ENCODE measurements at regions not wholly inside any gene's neighbourhood (a gene's known extent, or its start where the extent isn't known, plus 50 kb on each side); places are given as distances from the start of the nearest gene placed in this dataset.
A peak's percentile ranks its signal among the peaks of the same experiment; 100 is the strongest.

- intact Hi-C loops (cut with DNase I): no loop called here
- H3K27ac ChIP-seq: no peak overlapping the region
- H3K4me1 ChIP-seq: no peaks in the 10 kb centered on the region
- no peak for DNase-seq
- no peak overlapping the region for H3K4me3 ChIP-seq
- no peaks in the 10 kb centered on the region for H3K36me3 ChIP-seq
- H3K9me3 ChIP-seq: no peaks in the 10 kb centered on the region
- ATAC-seq: no peak
- H3K27me3 ChIP-seq: no peaks in the 10 kb centered on the region
- TF ChIP-seq, protein P1, sequence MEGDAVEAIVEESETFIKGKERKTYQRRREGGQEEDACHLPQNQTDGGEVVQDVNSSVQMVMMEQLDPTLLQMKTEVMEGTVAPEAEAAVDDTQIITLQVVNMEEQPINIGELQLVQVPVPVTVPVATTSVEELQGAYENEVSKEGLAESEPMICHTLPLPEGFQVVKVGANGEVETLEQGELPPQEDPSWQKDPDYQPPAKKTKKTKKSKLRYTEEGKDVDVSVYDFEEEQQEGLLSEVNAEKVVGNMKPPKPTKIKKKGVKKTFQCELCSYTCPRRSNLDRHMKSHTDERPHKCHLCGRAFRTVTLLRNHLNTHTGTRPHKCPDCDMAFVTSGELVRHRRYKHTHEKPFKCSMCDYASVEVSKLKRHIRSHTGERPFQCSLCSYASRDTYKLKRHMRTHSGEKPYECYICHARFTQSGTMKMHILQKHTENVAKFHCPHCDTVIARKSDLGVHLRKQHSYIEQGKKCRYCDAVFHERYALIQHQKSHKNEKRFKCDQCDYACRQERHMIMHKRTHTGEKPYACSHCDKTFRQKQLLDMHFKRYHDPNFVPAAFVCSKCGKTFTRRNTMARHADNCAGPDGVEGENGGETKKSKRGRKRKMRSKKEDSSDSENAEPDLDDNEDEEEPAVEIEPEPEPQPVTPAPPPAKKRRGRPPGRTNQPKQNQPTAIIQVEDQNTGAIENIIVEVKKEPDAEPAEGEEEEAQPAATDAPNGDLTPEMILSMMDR (IDR thresholded peaks at IDR 0.05): no peak
Observed at GRCh38 chr2:45124456-45124855, 115.2 kb upstream of the SIX2 start.

DNA sequence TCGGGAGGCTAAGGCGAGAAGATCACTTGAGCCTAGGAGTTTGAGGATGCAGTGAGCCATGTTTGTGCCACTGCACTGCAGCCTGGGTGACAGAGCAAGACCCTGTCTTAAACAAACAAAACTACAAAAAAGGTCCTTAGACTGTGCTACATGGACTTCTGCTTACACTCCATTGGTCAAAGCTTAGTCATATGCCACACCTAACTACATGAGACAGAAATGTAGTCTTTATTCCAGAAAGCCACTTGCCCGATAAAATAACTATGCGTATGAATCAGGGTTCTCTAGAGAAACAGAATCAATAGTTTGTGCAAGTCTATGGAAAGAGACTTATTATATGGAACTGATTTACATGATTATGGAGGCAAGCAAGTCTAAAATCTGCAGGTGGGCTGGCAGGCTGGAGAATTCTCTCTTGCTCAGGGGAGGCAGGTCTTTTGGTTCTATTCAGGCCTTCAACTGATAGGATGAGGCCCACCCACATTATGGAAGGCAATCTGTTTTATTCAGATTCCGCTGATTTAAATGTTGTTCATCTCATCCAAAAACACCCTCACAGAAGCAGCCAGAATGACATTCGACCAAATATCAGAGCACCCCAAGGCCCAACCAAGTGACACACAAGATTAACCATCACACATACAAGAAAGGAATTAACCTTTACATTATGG is 114.4 kb upstream of the SIX2 start:
- Histone ChIP-seq H3K4me3 (no peak overlapping the region), H3K9me3 (no peaks in the 10 kb centered on the region), H3K4me1 (no peaks in the 10 kb centered on the region), H3K36me3 (no peaks in the 10 kb centered on the region), H3K27ac (no peak overlapping the region), H3K27me3 (no peaks in the 10 kb centered on the region)
- TF ChIP-seq, protein P1 (IDR thresholded peaks at IDR 0.05): no peak
- ATAC-seq: no peak
- DNase-seq: no peak
- intact Hi-C loops (cut with DNase I): no loop called here

- no peak for ATAC-seq
- no peaks in the 10 kb centered on the region for H3K36me3 ChIP-seq
Observed at GRCh38 chr2:45123065-45123464, 113.8 kb upstream of the SIX2 start.

DNA sequence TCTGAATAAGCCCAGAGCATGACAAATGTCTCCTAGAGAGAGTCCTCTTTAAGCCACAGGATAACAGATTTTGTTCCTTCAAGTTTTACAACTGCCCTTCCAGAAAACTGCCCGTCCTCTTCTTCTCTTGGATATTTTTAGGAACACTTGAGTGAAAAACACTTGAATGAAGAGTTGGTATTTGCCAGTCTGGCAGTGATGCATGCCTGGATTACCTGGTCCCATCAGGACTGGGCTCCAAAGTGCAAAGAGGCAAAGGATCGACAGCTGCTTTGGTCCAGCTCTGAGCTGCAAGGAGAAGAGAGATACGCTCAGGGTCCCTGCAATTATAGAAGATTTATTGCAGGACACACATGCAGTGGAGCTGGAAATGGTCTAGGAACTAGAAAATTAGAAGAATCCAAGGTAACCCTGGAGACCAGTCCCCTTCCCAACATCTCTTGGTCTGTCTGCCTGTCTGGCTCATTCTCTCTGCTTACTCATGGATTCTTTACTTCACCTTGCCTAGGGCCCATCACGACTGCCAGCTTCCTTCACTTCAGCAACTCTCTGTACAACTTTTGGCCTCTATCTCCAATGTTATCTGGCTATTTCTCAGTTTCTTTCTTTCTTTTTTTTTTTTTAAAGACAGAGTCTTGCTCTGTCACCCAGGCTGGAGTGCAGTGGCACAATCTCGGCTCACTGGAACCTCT is 112.1 kb upstream of the SIX2 start:
- no peaks in the 10 kb centered on the region for H3K36me3 ChIP-seq
- H3K27me3 ChIP-seq: no peaks in the 10 kb centered on the region
- DNase-seq (no peak), ATAC-seq (peak; percentile 48)
- TF ChIP-seq, protein P1 (IDR thresholded peaks at IDR 0.05): no peak
- intact Hi-C loops (cut with DNase I): no loop called here
- H3K4me1 ChIP-seq: no peaks in the 10 kb centered on the region
- H3K4me3 ChIP-seq: no peak overlapping the region
- H3K9me3 ChIP-seq: no peaks in the 10 kb centered on the region
- no peak overlapping the region for H3K27ac ChIP-seq

More at GRCh38 chr2:45123065-45123464, 113.8 kb upstream of the SIX2 start:
- H3K4me3 ChIP-seq: no peak overlapping the region
- DNase-seq: no peak
- H3K27me3 ChIP-seq: no peaks in the 10 kb centered on the region
- H3K27ac ChIP-seq: no peak overlapping the region
- no peaks in the 10 kb centered on the region for H3K4me1 ChIP-seq
- TF ChIP-seq, protein P1 (IDR thresholded peaks at IDR 0.05): no peak
- no peaks in the 10 kb centered on the region for H3K9me3 ChIP-seq
- intact Hi-C loops (cut with DNase I): no loop called here

- H3K36me3 ChIP-seq: no peaks in the 10 kb centered on the region
- TF ChIP-seq, protein P1 (IDR thresholded peaks at IDR 0.05): no peak
- H3K27ac ChIP-seq: no peak overlapping the region
- DNase-seq (no peak), ATAC-seq (no peak)
- no peaks in the 10 kb centered on the region for H3K27me3 ChIP-seq
- H3K9me3 ChIP-seq: no peaks in the 10 kb centered on the region
- no peaks in the 10 kb centered on the region for H3K4me1 ChIP-seq
- intact Hi-C loops (cut with DNase I): no loop called here
- H3K4me3 ChIP-seq: no peak overlapping the region
Observed at GRCh38 chr2:45120546-45120945, 111.3 kb upstream of the SIX2 start.

Measured in upper lobe of right lung (tissue), 1 donor.